Activated effector memory CD4-positive, alpha-beta T cell treated with Interleukin-2 at 50 U/mL for 16 hours (primary cell): ENCODE measurements at regions not wholly inside any gene's neighbourhood (a gene's known extent, or its start where the extent isn't known, plus 50 kb on each side); places are given as distances from the start of the nearest gene placed in this dataset.
"Not testable (repeated sequence)": the region's sequence is repeated elsewhere in the genome, so short reads cannot be mapped to it uniquely, and the experiment has no call there.

Source experiments
- DNase-seq: peaks from one replicate; pipeline ENCODE4 v3.0.0-alpha.2; 2020

- no peak for DNase-seq
These were observed 60.6 kb upstream of the SERP2 start for GRCh38 chr13:44312834-44313551.

GRCh38 chr13:44313674-44314073, 60.0 kb upstream of the SERP2 start:
- no peak for DNase-seq

- not testable (repeated sequence) for DNase-seq
These were observed 59.5 kb upstream of the SERP2 start for GRCh38 chr13:44314160-44314559.

DNA sequence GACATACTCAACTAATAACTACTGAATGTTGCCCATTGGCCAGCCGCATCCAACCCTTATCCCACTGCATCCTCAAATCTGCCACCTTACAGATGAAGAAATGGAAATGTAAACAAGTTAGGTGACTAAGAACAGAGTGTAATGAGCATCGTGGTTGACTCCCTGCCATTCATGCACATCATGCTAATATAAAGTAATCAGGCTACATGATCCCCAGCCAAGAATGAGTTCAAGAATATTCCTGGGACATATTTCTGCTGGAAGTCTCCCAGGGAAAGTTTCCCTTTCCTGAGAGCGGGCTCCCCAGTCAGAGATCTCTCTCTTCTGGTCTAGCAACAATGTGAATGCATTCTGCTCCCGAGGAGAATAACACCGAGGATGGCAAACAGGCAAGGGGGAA, 55.9 kb upstream of the SERP2 start:
- DNase-seq = no peak

DNA sequence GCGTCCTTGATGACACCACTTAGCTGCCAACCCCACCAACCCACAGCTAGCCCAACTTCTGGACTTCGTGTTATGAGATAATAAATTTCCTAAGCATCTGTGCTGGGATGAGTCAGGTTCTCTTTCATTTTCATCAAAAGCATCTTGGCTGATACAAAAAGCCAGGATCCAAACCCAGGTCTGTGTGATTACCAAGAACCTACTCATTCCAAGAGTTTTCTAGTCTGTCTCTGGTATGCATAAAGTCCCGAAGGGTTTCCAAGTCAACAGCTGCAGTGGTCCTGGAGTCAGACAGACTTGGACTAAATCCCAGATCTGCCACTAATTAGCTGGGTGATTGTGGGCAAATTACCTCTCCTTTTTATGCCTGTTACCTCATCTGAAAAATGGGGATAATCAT, 55.5 kb upstream of the SERP2 start:
- DNase-seq = no peak

DNA sequence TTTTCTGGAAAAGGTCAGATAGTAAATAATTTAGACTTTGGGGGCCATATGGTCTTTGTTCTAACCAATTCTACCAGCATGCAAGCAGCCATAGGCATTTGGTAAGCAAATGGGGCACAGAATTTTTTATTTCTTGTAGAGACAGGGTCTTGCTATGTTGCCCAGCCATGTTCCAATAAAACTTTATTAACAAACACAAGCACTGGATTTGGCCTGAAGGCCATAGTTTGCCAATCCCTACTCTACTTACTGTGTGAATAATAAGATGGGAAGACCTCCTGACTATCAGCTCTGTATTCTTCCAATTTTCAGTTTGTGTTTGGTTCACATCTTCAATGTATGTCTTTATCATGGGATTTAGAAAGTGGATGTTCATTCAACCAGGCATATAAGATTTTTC, 53.0 kb upstream of the SERP2 start:
- DNase-seq = no peak

GRCh38 chr13:44321961-44322360, 51.7 kb upstream of the SERP2 start:
- no peak for DNase-seq

- DNase-seq = no peak
These were observed 50.7 kb upstream of the SERP2 start for GRCh38 chr13:44322928-44323327.

DNA sequence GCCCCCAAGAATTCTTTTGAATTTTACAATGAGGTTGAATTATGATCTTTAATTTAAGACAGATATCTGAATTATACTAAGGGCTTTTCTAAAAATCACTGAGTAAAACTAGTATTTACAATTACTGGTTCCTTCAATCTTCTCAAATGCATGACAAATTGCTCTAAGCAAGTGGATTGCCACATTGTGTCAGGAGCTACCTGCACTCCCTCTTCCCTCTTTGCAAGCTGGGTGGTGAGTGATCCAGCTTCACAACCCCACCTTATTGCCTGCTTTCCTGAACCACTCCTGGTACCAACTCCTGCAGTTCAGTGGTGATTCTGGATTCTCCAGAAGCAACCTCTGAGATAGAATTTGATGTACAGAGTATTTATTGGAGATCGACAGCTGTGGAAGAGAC, 49.9 kb upstream of the SERP2 start:
- no peak for DNase-seq
